ENCODE measurements at regions not wholly inside any gene's neighbourhood (a gene's known extent, or its start where the extent isn't known, plus 50 kb on each side); places are given as distances from the start of the nearest gene placed in this dataset.

DNA sequence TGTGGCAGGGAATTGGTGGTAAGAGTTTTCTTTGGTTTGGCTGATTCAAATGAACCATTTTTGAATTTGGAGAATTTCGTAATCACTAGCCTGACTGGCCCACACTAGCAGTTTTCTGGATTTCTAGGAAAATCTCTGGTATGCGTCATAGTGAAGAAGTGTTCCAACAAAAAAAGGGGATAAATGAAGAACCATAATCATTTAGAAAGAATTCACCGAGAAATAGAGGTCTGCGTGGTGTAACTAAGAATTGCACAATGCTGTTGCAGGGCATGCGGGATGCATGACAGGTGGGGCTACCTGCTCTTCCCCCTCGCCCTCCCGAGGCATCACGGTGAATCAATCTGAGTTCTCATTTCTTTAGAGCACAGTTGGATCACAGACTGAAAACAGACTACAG, 232.3 kb upstream of the PAPPA start:
- POLR2A ChIA-PET: no interaction called here
- CTCF ChIA-PET: no interaction called here
- TF ChIP-seq POLR2AphosphoS5 (IDR thresholded peaks at IDR 0.05; ENCODE audit: low read depth, low read length): no peak
- TF ChIP-seq, protein P1, sequence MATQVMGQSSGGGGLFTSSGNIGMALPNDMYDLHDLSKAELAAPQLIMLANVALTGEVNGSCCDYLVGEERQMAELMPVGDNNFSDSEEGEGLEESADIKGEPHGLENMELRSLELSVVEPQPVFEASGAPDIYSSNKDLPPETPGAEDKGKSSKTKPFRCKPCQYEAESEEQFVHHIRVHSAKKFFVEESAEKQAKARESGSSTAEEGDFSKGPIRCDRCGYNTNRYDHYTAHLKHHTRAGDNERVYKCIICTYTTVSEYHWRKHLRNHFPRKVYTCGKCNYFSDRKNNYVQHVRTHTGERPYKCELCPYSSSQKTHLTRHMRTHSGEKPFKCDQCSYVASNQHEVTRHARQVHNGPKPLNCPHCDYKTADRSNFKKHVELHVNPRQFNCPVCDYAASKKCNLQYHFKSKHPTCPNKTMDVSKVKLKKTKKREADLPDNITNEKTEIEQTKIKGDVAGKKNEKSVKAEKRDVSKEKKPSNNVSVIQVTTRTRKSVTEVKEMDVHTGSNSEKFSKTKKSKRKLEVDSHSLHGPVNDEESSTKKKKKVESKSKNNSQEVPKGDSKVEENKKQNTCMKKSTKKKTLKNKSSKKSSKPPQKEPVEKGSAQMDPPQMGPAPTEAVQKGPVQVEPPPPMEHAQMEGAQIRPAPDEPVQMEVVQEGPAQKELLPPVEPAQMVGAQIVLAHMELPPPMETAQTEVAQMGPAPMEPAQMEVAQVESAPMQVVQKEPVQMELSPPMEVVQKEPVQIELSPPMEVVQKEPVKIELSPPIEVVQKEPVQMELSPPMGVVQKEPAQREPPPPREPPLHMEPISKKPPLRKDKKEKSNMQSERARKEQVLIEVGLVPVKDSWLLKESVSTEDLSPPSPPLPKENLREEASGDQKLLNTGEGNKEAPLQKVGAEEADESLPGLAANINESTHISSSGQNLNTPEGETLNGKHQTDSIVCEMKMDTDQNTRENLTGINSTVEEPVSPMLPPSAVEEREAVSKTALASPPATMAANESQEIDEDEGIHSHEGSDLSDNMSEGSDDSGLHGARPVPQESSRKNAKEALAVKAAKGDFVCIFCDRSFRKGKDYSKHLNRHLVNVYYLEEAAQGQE (IDR thresholded peaks at IDR 0.05; ENCODE audit: insufficient read depth in 1 of 2, low read depth in 2 of 2, low read length in 1 of 2): no peak
- in situ Hi-C loops (cut with HindIII; ENCODE audit: low pct_unique_long_range_greater_than_20kb, low sequenced_read_pairs): no loop called here
- DNase-seq (ENCODE audit: low read depth, low spot score) (no peak), ATAC-seq (no peak)
- intact Hi-C loops (cut with micrococcal nuclease; ENCODE audit: unreplicated experiment): no loop called here
- H3K27ac ChIP-seq (ENCODE audit: low read length): no peak overlapping the region
- H3K36me3 ChIP-seq (ENCODE audit: control insufficient read depth, insufficient read depth, low read length): no peaks in the 10 kb centered on the region
- H3K9me3 ChIP-seq (ENCODE audit: control insufficient read depth, insufficient read depth, low read depth, low read length): no peaks in the 10 kb centered on the region
- no peaks in the 10 kb centered on the region for H3K27me3 ChIP-seq (ENCODE audit: control insufficient read depth, insufficient read depth, low read length)
- H3K4me1 ChIP-seq (ENCODE audit: control insufficient read depth, insufficient read depth, low read length): no peaks in the 10 kb centered on the region
- no peak overlapping the region for H3K4me3 ChIP-seq (ENCODE audit: low read depth in 2 of 2, low read length in 2 of 2)
- BruUV-seq (replicated peaks): no TSS peak

DNA sequence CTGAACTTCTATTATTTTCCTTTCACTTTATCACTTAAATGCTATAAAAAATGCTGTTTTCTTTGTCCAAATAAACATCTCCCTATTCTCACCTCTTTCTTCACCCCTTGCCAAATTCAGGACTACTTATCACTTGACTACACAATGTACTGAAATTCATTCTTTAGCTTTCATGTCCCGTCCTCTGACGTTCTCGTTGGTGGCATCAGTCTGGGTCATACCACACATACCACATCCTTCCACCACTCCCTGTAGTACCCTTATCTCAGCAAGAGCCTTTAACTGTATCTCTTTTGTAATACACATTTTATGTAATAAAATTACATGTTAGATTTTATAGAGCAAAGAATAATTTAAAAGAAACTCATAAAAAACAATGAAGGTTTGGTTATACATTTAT, 231.1 kb upstream of the PAPPA start:
- Histone ChIP-seq H3K27me3 (ENCODE audit: control insufficient read depth, insufficient read depth, low read length) (no peaks in the 10 kb centered on the region), H3K4me3 (ENCODE audit: low read depth in 2 of 2, low read length in 2 of 2) (no peak overlapping the region), H3K9me3 (ENCODE audit: control insufficient read depth, insufficient read depth, low read depth, low read length) (no peaks in the 10 kb centered on the region), H3K27ac (ENCODE audit: low read length) (no peak overlapping the region), H3K4me1 (ENCODE audit: control insufficient read depth, insufficient read depth, low read length) (no peaks in the 10 kb centered on the region), H3K36me3 (ENCODE audit: control insufficient read depth, insufficient read depth, low read length) (no peaks in the 10 kb centered on the region)
- intact Hi-C loops (cut with micrococcal nuclease; ENCODE audit: unreplicated experiment): no loop called here
- CTCF ChIA-PET: no interaction called here
- DNase-seq (ENCODE audit: low read depth, low spot score) (no peak), ATAC-seq (no peak)
- in situ Hi-C loops (cut with HindIII; ENCODE audit: low pct_unique_long_range_greater_than_20kb, low sequenced_read_pairs): no loop called here
- POLR2A ChIA-PET: no interaction called here
- BruUV-seq (replicated peaks): no TSS peak
- TF ChIP-seq, protein P2, sequence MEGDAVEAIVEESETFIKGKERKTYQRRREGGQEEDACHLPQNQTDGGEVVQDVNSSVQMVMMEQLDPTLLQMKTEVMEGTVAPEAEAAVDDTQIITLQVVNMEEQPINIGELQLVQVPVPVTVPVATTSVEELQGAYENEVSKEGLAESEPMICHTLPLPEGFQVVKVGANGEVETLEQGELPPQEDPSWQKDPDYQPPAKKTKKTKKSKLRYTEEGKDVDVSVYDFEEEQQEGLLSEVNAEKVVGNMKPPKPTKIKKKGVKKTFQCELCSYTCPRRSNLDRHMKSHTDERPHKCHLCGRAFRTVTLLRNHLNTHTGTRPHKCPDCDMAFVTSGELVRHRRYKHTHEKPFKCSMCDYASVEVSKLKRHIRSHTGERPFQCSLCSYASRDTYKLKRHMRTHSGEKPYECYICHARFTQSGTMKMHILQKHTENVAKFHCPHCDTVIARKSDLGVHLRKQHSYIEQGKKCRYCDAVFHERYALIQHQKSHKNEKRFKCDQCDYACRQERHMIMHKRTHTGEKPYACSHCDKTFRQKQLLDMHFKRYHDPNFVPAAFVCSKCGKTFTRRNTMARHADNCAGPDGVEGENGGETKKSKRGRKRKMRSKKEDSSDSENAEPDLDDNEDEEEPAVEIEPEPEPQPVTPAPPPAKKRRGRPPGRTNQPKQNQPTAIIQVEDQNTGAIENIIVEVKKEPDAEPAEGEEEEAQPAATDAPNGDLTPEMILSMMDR (IDR thresholded peaks at IDR 0.05): no peak
- no peak for TF ChIP-seq TCF7L2 (IDR thresholded peaks at IDR 0.05; ENCODE audit: low read depth, low read length)

DNA sequence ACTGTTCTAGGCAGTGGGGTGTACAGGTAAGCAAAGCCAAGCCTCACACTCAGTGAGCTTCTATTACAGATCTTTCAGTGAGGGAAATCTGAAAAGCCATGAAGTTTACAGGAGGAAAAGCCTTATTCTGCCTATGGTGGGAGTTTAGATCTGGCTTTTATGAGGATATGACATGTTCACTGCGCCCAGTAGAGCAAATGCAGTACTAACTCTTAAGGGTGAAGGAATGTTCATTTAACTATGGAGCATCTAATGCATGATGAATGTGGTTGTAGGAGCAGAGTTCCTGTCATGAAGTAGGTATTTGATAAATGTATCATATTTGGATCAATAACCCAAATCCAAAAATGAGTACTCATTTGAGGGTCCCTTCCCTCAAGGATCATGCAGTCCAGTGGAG, 230.2 kb upstream of the PAPPA start:
- Histone ChIP-seq H3K27ac (ENCODE audit: low read length) (no peak overlapping the region), H3K27me3 (ENCODE audit: control insufficient read depth, insufficient read depth, low read length) (no peaks in the 10 kb centered on the region), H3K4me3 (ENCODE audit: low read depth in 2 of 2, low read length in 2 of 2) (no peak overlapping the region), H3K36me3 (ENCODE audit: control insufficient read depth, insufficient read depth, low read length) (no peaks in the 10 kb centered on the region), H3K4me1 (ENCODE audit: control insufficient read depth, insufficient read depth, low read length) (no peaks in the 10 kb centered on the region), H3K9me3 (ENCODE audit: control insufficient read depth, insufficient read depth, low read depth, low read length) (no peaks in the 10 kb centered on the region)
- in situ Hi-C loops (cut with HindIII; ENCODE audit: low pct_unique_long_range_greater_than_20kb, low sequenced_read_pairs) (no loop called here), intact Hi-C loops (cut with micrococcal nuclease; ENCODE audit: unreplicated experiment) (no loop called here)
- ATAC-seq: no peak
- ChIA-PET POLR2A (no interaction called here), CTCF (no interaction called here)
- TF ChIP-seq POLR2AphosphoS5 (IDR thresholded peaks at IDR 0.05; ENCODE audit: low read depth, low read length): no peak
- no TSS peak for BruUV-seq (replicated peaks)
- no peak for DNase-seq (ENCODE audit: low read depth, low spot score)
